HUDEP-2 (cell line): ENCODE measurements at regions not wholly inside any gene's neighbourhood (a gene's known extent, or its start where the extent isn't known, plus 50 kb on each side); places are given as distances from the start of the nearest gene placed in this dataset.
"Not testable (repeated sequence)": the region's sequence is repeated elsewhere in the genome, so short reads cannot be mapped to it uniquely, and the experiment has no call there.

ENCODE experiments used
- DNase-seq, 76 experiments: peaks; one replicate each; lab custom pipeline; 2025; ENCODE audit not compliant: unreplicated experiment in 76 of 76; lab: John Stamatoyannopoulos, UW

- DNase-seq = no peak
These were observed 96.0 kb upstream of the FAM174B start for GRCh38 chr15:92751528-92751927.

DNA sequence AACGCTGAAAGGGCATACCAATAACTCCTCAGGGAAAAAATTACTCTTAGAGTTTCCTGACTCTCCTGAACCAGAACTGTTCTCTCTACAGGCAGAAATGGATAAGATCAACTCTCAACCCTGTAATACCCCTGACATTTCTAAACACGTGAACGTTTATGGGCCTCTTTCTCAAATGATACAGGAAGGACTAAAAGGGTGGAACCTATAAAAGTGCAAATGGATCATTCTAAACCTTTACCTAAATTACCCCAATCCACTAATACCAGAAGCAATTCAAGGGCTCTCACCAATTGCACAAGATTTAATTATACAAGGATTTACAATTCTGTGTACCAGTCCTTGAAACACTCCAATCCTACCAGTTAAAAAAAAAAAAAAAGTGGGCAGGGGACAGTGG, 98.0 kb upstream of the FAM174B start:
- DNase-seq = no peak

GRCh38 chr15:92763459-92763858, 107.9 kb upstream of the FAM174B start:
- DNase-seq = no peak

DNA sequence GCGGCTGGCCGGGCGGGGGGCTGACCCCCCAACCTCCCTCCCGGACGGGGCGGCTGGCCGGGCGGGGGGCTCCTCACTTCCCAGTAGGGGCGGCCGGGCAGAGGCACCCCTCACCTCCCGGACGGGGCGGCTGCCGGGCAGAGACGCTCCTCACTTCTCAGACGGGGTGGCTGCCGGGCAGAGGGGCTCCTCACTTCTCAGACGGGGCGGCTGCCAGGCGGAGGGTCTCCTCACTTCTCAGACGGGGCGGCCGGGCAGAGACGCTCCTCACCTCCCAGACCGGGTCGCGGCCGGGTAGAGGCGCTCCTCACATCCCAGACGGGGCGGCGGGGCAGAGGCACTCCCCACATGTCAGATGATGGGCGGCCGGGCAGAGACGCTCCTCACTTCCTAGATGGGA, 112.6 kb upstream of the FAM174B start:
- DNase-seq = not testable (repeated sequence)

GRCh38 chr15:92770641-92771040, 115.1 kb upstream of the FAM174B start:
- DNase-seq = no peak

- DNase-seq = no peak
These were observed 116.5 kb upstream of the FAM174B start for GRCh38 chr15:92772061-92772460.

DNA sequence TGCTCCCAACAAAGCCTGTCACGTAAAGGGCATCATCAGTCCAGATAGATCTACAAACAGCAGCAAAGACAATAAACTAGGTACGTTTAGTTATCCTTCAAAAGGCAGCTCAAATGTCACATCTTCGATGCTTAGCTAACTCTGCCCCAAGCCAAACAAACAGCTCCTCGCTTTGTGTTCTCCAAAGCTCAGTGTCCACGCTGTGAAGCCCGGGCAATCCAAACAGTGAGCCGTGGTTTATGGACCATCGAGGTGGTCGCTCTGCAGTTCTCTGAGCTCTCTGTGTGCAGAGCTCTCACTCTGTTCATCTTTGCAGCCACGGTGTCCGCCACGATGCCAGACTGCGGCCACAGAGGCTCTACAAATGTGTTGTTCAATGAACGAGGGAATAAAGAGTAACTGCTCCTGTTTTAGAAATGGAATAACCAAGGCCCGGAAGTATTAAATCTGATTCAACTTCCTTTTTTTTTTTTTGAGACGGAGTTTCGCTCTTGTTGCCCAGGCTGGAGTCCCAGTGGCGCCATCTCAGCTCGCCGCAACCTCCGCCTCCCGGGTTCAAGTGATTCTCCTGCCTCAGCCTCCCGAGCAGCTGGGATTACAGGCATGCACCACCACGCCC, 117.2 kb upstream of the FAM174B start:
- no peak for DNase-seq

DNA sequence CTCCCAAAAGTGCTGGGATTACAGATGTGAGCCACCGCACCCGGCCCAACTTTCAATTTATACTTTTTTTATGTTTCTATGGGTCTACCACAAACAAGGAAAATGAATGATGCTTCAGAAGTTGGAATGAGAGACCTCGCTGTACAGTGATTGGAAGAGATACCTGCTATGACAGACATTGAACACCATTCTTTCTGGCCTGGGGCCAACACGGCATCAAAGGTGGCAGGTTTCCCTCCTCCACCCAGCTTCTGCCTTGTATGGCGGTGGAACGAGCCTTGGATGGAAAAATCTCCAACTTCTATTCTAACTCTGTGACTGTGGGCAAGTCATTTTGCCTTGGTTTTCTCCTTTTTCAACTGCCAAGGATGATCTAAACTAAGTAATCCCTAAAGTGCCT, 117.8 kb upstream of the FAM174B start:
- no peak for DNase-seq

DNA sequence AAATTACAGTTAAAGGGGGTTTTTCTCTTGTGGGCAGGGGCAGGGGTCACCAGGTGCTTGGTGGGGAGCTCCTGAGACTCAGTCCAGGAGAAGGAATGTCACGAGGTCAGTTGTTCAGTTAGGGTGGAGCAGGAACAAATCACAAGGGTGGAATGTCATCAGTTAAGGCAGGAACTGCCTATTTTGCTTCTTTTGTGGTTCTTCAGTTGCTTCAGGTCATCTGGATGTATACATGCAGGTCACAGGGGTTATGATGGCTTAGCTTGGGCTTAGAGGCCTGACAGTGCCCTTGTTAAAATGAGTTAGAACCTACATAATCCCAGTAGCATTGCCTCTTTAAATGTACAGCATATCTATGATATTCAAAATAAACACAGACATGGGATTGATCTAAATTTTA, 120.2 kb upstream of the CHD2 start:
- DNase-seq = no peak

- no peak for DNase-seq
These were observed 119.3 kb upstream of the CHD2 start for GRCh38 chr15:92780843-92781242.

DNA sequence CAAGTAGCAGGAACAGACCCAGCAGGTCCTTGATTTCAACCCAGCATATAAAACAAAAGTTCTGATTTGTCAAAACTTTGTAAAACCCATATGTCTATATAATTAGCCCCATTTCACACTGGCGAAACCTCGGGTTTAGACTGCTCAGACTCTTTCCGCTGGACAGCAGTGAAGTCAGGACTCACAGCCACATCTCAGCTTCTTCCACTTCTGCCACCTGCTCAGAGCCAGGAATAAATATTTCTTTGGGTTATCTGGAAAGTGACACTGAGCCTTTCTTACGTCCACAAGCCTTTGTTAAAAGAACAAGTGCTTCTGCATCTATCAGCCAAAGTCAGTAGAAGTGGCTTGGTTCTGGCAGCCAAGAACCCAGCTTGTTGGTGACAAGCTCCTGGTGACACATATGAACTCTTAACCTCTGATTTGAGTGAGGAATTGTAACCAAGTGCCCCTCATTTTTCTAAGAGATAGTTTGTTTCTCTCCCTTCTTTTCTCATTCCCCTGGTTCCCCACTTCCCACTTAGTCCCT, 118.1 kb upstream of the CHD2 start:
- DNase-seq = no peak

GRCh38 chr15:92787116-92787515, 113.0 kb upstream of the CHD2 start:
- DNase-seq = no peak

DNA sequence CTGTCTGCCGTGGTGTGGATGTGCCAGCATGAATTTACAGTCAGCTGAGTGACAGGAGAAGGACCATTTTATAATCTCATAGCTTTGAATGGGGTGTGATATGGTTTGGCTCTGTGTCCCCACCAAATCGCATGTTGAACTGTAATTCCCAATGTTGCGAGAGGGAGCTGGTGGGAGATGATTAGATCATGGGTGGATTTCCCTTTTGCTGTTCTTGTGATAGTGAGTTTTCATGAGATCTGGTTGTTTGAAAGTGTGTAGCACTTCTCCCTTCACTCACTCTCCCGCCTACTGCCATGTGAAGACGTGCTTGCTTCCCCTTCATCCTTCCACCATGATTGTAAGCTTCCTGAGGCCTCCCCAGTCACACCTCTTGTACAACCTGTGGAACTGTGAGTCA, 111.9 kb upstream of the CHD2 start:
- DNase-seq = no peak

- not testable (repeated sequence) for DNase-seq
These were observed 111.3 kb upstream of the CHD2 start for GRCh38 chr15:92788793-92789192.

DNA sequence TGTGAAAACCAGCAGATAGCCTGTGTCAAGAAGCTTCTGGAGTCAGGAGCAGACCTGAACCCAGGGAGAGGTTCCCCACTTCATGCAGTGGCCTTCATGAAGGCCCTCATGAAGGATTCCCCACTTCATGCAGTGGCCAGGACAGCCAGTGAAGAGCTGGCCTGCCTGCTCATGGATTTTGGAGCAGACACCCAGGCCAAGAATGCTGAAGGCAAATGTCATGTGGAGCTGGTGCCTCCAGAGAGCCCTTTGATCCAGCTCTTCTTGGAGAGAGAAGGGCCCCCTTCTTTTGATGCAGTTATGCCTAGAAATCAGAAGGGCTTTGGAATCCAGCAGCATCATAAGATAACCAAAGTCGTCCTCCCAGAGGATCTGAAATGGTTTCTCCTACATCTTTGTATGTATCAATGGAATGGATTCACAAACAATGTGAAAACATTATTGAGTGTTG, 103.9 kb upstream of the CHD2 start:
- DNase-seq = no peak

DNA sequence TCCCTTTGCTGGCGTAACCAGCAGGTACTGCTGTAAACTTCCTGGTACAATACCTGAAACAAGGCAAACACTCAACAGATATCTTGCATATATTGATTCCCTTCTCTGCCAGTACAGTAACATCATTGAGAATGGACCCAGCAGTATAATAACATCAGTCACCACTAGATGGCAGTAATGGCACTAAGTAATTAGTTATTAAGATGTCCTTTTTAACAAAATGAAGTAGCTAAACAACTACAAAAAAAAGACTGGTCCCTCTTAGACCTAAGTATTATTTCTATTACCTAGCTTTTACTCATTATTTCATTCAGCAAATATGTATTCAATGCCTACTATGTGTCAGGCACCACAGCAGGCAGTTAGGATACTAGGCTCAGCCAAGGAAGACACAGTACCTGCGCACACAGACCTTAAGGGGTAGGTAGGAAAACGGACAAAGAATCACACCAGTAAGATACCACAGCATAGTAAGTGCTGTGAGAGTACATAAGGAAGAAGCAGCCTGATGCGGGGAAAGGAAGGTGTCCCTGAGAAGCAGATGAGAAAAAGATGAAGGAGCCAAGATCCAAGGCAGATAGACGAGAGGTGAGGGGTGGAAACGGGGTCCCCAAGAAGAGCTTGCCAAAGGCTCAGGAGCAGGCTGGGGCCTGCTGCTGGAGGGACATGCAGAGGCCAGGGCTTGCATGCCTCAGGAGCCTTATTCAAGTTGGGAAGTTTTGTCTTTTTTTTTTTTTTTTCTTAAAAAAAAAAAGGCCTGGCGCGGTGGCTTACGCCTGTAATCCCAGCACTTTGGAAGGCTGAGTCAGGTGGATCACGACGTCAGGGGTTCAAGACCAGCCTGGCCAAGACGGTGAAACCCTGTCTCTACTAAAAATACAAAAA, 102.7 kb upstream of the CHD2 start:
- peak in 34 of 76 experiments; percentile 10 to 77 (median 55) for DNase-seq

DNA sequence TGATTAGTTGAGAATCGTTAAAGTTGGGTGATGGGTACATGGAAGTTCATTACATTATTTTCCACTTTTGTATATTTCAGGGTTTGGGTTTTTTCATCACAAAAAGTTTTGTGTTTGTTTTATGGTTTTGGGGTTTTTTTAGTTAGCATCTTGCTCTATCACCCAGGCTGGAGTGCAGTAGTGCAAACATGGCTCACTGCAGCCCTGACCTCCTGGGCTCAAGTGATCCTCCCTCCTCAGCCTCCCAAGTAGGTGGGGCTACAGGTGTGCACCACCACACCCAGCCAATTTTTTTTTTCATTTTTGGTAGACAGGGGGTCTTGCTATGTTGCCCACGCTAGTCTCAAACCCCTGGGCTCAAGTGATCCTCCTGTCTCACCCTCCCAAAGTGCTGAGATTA, 100.1 kb upstream of the CHD2 start:
- no peak for DNase-seq

DNA sequence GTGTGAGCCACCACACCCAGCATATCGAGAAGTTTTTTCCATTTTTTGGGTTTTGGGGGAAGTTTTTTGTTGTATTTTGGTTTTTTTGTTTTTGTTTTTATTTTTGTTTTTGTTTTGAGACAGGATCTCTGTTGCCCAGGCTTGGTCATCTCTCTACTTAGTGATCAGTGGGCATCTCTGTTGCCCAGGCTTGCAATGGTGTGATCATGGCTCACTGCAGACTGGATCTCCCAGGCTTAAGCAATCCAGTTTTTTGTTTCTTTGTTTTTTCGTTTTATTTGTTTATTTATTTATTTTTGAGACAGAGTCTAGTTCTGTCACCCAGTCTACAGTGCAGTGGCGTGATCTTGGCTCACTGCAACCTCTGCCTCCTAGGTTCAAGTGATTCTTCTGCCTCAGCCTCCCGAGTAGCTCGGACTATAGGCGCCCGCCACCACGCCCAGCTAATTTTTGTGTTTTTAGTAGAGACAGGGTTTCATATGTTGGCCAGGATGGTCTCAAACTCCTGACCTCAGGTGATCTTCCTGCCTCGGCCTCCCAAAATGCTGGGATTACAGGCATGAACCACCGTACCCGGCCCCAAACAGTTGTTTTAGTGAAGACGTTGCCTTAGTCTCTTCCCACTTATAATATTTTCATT, 99.6 kb upstream of the CHD2 start:
- DNase-seq = not testable (repeated sequence)

- peak in 4 of 76 experiments; percentile 6 to 30 (median 12) for DNase-seq
These were observed 98.9 kb upstream of the CHD2 start for GRCh38 chr15:92801056-92801773.

- DNase-seq = peak in 27 of 76 experiments; percentile 5 to 42 (median 20)
These were observed 98.2 kb upstream of the CHD2 start for GRCh38 chr15:92801774-92802464.
